H7 (cell line): ENCODE measurements at regions not wholly inside any gene's neighbourhood (a gene's known extent, or its start where the extent isn't known, plus 50 kb on each side); places are given as distances from the start of the nearest gene placed in this dataset.
A peak's percentile ranks its signal among the peaks of the same experiment; 100 is the strongest.
"Not testable (repeated sequence)": the region's sequence is repeated elsewhere in the genome, so short reads cannot be mapped to it uniquely, and the experiment has no call there.

Source experiments
- DNase-seq: peaks from one replicate; pipeline ENCODE4 v3.0.0; 2012
- H3K27me3 ChIP-seq: 2 replicates; pipeline ENCODE4 v1.6.0; 2011; ENCODE audit warnings: mild to moderate bottlenecking, low read length; ENCODE audit not compliant: control insufficient read depth, insufficient read depth
- H3K36me3 ChIP-seq: replicated peaks from 2 replicates; pipeline ENCODE4 v1.5.1; 2011; ENCODE audit warnings: low read length; ENCODE audit not compliant: control insufficient read depth, insufficient read depth
- H3K4me3 ChIP-seq: 2 replicates; pipeline ENCODE4 v1.5.1; 2011; ENCODE audit warnings: low read depth, mild to moderate bottlenecking, control low read depth, low read length, moderate library complexity; ENCODE audit not compliant: insufficient read depth

- H3K27me3 ChIP-seq, result no peaks in the 10 kb centered on the region
Observed at GRCh38 chr9:17083258-17083657, 51.6 kb upstream of the CNTLN start.

GRCh38 chr9:17082343-17083064 is 52.3 kb upstream of the CNTLN start:
- H3K27me3 ChIP-seq, result no peaks in the 10 kb centered on the region
- peak; percentile 66 for DNase-seq
- no peaks in the 10 kb centered on the region for H3K36me3 ChIP-seq
- H3K4me3 ChIP-seq, result no peak overlapping the region

More at GRCh38 chr9:17083258-17083657, 51.6 kb upstream of the CNTLN start:
- no peak for DNase-seq
- no peaks in the 10 kb centered on the region for H3K36me3 ChIP-seq
- H3K4me3 ChIP-seq, result no peak overlapping the region

- no peak for DNase-seq
- no peaks in the 10 kb centered on the region for H3K36me3 ChIP-seq
- H3K27me3 ChIP-seq, result no peaks in the 10 kb centered on the region
- H3K4me3 ChIP-seq, result no peak overlapping the region
Observed at GRCh38 chr9:17081814-17082213, 53.0 kb upstream of the CNTLN start.

- no peak for DNase-seq
- Histone ChIP-seq H3K36me3 (no peaks in the 10 kb centered on the region), H3K4me3 (no peak overlapping the region), H3K27me3 (no peaks in the 10 kb centered on the region)
Observed at GRCh38 chr9:17081351-17081750, 53.5 kb upstream of the CNTLN start.

GRCh38 chr9:17075758-17076485 is 58.9 kb upstream of the CNTLN start:
- no peaks in the 10 kb centered on the region for H3K36me3 ChIP-seq
- no peaks in the 10 kb centered on the region for H3K27me3 ChIP-seq
- no peak for DNase-seq
- H3K4me3 ChIP-seq, result no peak overlapping the region

- DNase-seq, result no peak
- Histone ChIP-seq H3K4me3 (no peak overlapping the region), H3K27me3 (no peaks in the 10 kb centered on the region), H3K36me3 (no peaks in the 10 kb centered on the region)
Observed at GRCh38 chr9:17075146-17075757, 59.6 kb upstream of the CNTLN start.

- DNase-seq, H3K27me3 ChIP-seq, H3K4me3 ChIP-seq, H3K36me3 ChIP-seq: not testable (repeated sequence)
Observed at GRCh38 chr9:17072563-17072962, 62.3 kb upstream of the CNTLN start.

- H3K27me3 ChIP-seq, result no peaks in the 10 kb centered on the region
- H3K36me3 ChIP-seq, result no peaks in the 10 kb centered on the region
- no peak for DNase-seq
- no peak overlapping the region for H3K4me3 ChIP-seq
Observed at GRCh38 chr9:17068671-17069070, 66.2 kb upstream of the CNTLN start.

GRCh38 chr9:17065062-17065461 is 69.8 kb upstream of the CNTLN start:
- Histone ChIP-seq H3K4me3 (no peak overlapping the region), H3K27me3 (no peaks in the 10 kb centered on the region), H3K36me3 (no peaks in the 10 kb centered on the region)
- DNase-seq, result no peak

GRCh38 chr9:17064558-17064957 is 70.3 kb upstream of the CNTLN start:
- no peaks in the 10 kb centered on the region for H3K27me3 ChIP-seq
- DNase-seq, result no peak
- H3K4me3 ChIP-seq, result no peak overlapping the region
- no peaks in the 10 kb centered on the region for H3K36me3 ChIP-seq

GRCh38 chr9:17063535-17064135 is 71.2 kb upstream of the CNTLN start:
- H3K4me3 ChIP-seq, result no peak overlapping the region
- DNase-seq, result peak; percentile 64
- no peaks in the 10 kb centered on the region for H3K27me3 ChIP-seq

GRCh38 chr9:17062497-17062896 is 72.3 kb upstream of the CNTLN start:
- Histone ChIP-seq H3K36me3 (no peaks in the 10 kb centered on the region), H3K27me3 (no peaks in the 10 kb centered on the region), H3K4me3 (no peak overlapping the region)
- no peak for DNase-seq

More at GRCh38 chr9:17063535-17064135, 71.2 kb upstream of the CNTLN start:
- no peaks in the 10 kb centered on the region for H3K36me3 ChIP-seq

GRCh38 chr9:17060450-17060849 is 74.4 kb upstream of the CNTLN start:
- Histone ChIP-seq H3K36me3 (no peaks in the 10 kb centered on the region), H3K27me3 (no peaks in the 10 kb centered on the region)
- no peak for DNase-seq

GRCh38 chr9:17059465-17059864 is 75.4 kb upstream of the CNTLN start:
- H3K36me3 ChIP-seq, result no peaks in the 10 kb centered on the region
- DNase-seq, result no peak

More at GRCh38 chr9:17060450-17060849, 74.4 kb upstream of the CNTLN start:
- no peak overlapping the region for H3K4me3 ChIP-seq

GRCh38 chr9:17057729-17058128 is 77.1 kb upstream of the CNTLN start:
- no peak for DNase-seq
- Histone ChIP-seq H3K27me3 (no peaks in the 10 kb centered on the region), H3K4me3 (no peak overlapping the region), H3K36me3 (no peaks in the 10 kb centered on the region)

More at GRCh38 chr9:17059465-17059864, 75.4 kb upstream of the CNTLN start:
- no peaks in the 10 kb centered on the region for H3K27me3 ChIP-seq
- H3K4me3 ChIP-seq, result no peak overlapping the region
